IPS DF 6.9 (cell line): ENCODE measurements at regions not wholly inside any gene's neighbourhood (a gene's known extent, or its start where the extent isn't known, plus 50 kb on each side); places are given as distances from the start of the nearest gene placed in this dataset.

Source experiments
- DNase-seq: peaks from one replicate; pipeline ENCODE4 v3.0.0-alpha.2; 2013; ENCODE audit warnings: low read depth, low spot score
- H3K27ac ChIP-seq: one replicate; pipeline ENCODE4 v1.5.1; 2013; ENCODE audit warnings: low read length, control low read depth
- H3K27me3 ChIP-seq: 2 replicates; pipeline ENCODE4 v1.6.1; 2013; ENCODE audit warnings: mild to moderate bottlenecking, low read length; ENCODE audit not compliant: control insufficient read depth, insufficient read depth
- H3K36me3 ChIP-seq: 2 replicates; pipeline ENCODE4 v1.6.1; 2013; ENCODE audit warnings: low read length; ENCODE audit not compliant: control insufficient read depth, insufficient read depth
- H3K4me1 ChIP-seq: 2 replicates; pipeline ENCODE4 v1.6.1; 2013; ENCODE audit warnings: low read length; ENCODE audit not compliant: control insufficient read depth, insufficient read depth
- H3K4me3 ChIP-seq: 2 replicates; pipeline ENCODE4 v1.5.1; 2013; ENCODE audit warnings: mild to moderate bottlenecking, low read length
- H3K9me3 ChIP-seq: 2 replicates; pipeline ENCODE4 v1.6.1; 2013; ENCODE audit warnings: low read length, inconsistent platforms; ENCODE audit not compliant: control insufficient read depth, insufficient read depth
- WGBS: extraction: QIAGEN DNeasy Blood & Tissue Kit; methylation state at CpG from one replicate; pipeline ENCODE4 v1.1.7; 2013; ENCODE audit warnings: mixed read lengths, missing lambda C conversion rate; ENCODE audit not compliant: insufficient read length, insufficient coverage; 5-methylcytosine and 5-hydroxymethylcytosine counted together

GRCh38 chr5:107099506-107099905 is 571.2 kb downstream of the EFNA5 start:
- H3K36me3 ChIP-seq: no peaks in the 10 kb centered on the region
- DNase-seq: no peak
- H3K27ac ChIP-seq: no peak overlapping the region
- H3K9me3 ChIP-seq: no peaks in the 10 kb centered on the region
- H3K27me3 ChIP-seq: no peaks in the 10 kb centered on the region
- H3K4me1 ChIP-seq: peaks cover under 1% of the 10 kb centered on the region; the same call in 1 of the 2 replicates
- no peak overlapping the region for H3K4me3 ChIP-seq
- no CpG with 5 or more reads among the region's 4 CpGs for WGBS

- Histone ChIP-seq H3K27ac (no peak overlapping the region), H3K27me3 (no peaks in the 10 kb centered on the region), H3K9me3 (no peaks in the 10 kb centered on the region), H3K4me1 (no peaks in the 10 kb centered on the region), H3K4me3 (no peak overlapping the region), H3K36me3 (no peaks in the 10 kb centered on the region)
- DNase-seq: no peak
Observed at GRCh38 chr5:107092695-107093094, 578.0 kb downstream of the EFNA5 start.

GRCh38 chr5:107090506-107090905 is 580.2 kb downstream of the EFNA5 start:
- no peak for DNase-seq

GRCh38 chr5:107088907-107089306 is 581.8 kb downstream of the EFNA5 start:
- WGBS: no CpG with 5 or more reads among the region's 1 CpG
- H3K4me1 ChIP-seq: no peaks in the 10 kb centered on the region
- DNase-seq: no peak
- H3K27me3 ChIP-seq: no peaks in the 10 kb centered on the region
- no peak overlapping the region for H3K4me3 ChIP-seq
- H3K9me3 ChIP-seq: no peaks in the 10 kb centered on the region
- H3K27ac ChIP-seq: no peak overlapping the region
- H3K36me3 ChIP-seq: no peaks in the 10 kb centered on the region

More at GRCh38 chr5:107090506-107090905, 580.2 kb downstream of the EFNA5 start:
- H3K36me3 ChIP-seq: no peaks in the 10 kb centered on the region
- no peak overlapping the region for H3K4me3 ChIP-seq
- H3K27me3 ChIP-seq: no peaks in the 10 kb centered on the region
- H3K9me3 ChIP-seq: no peaks in the 10 kb centered on the region
- no peaks in the 10 kb centered on the region for H3K4me1 ChIP-seq
- no peak overlapping the region for H3K27ac ChIP-seq

GRCh38 chr5:107085572-107085971 is 585.2 kb downstream of the EFNA5 start:
- no CpG with 5 or more reads among the region's 1 CpG for WGBS
- H3K9me3 ChIP-seq: no peaks in the 10 kb centered on the region
- DNase-seq: no peak
- H3K36me3 ChIP-seq: no peaks in the 10 kb centered on the region
- no peak overlapping the region for H3K4me3 ChIP-seq
- no peaks in the 10 kb centered on the region for H3K27me3 ChIP-seq
- H3K27ac ChIP-seq: no peak overlapping the region
- no peaks in the 10 kb centered on the region for H3K4me1 ChIP-seq

GRCh38 chr5:107074996-107075395 is 595.7 kb downstream of the EFNA5 start:
- Histone ChIP-seq H3K9me3 (no peaks in the 10 kb centered on the region; the same call in 1 of the 2 replicates), H3K36me3 (no peaks in the 10 kb centered on the region), H3K27me3 (no peaks in the 10 kb centered on the region), H3K27ac (no peak overlapping the region), H3K4me3 (no peak overlapping the region), H3K4me1 (no peaks in the 10 kb centered on the region)
- no CpG with 5 or more reads among the region's 1 CpG for WGBS
- DNase-seq: no peak

- Histone ChIP-seq H3K27me3 (no peaks in the 10 kb centered on the region), H3K36me3 (no peaks in the 10 kb centered on the region), H3K27ac (no peak overlapping the region), H3K4me1 (no peaks in the 10 kb centered on the region), H3K4me3 (no peak overlapping the region), H3K9me3 (no peaks in the 10 kb centered on the region; the same call in 1 of the 2 replicates)
- DNase-seq: no peak
- no CpG with 5 or more reads among the region's 1 CpG for WGBS
Observed at GRCh38 chr5:107072967-107073366, 597.8 kb downstream of the EFNA5 start.

- Histone ChIP-seq H3K9me3 (no peaks in the 10 kb centered on the region; the same call in 1 of the 2 replicates), H3K4me1 (no peaks in the 10 kb centered on the region), H3K27me3 (no peaks in the 10 kb centered on the region), H3K27ac (no peak overlapping the region), H3K4me3 (no peak overlapping the region), H3K36me3 (no peaks in the 10 kb centered on the region)
- no peak for DNase-seq
Observed at GRCh38 chr5:107072440-107072839, 598.3 kb downstream of the EFNA5 start.

- H3K36me3 ChIP-seq: no peaks in the 10 kb centered on the region
Observed at GRCh38 chr5:107068782-107069181, 602.0 kb downstream of the EFNA5 start.

GRCh38 chr5:107067395-107067794 is 603.3 kb downstream of the EFNA5 start:
- WGBS: no CpG with 5 or more reads among the region's 4 CpGs
- H3K4me1 ChIP-seq: no peaks in the 10 kb centered on the region
- H3K4me3 ChIP-seq: no peak overlapping the region
- H3K36me3 ChIP-seq: no peaks in the 10 kb centered on the region
- DNase-seq: peak; percentile 4
- no peaks in the 10 kb centered on the region for H3K27me3 ChIP-seq
- no peak overlapping the region for H3K27ac ChIP-seq
- no peaks in the 10 kb centered on the region; the same call in 1 of the 2 replicates for H3K9me3 ChIP-seq

More at GRCh38 chr5:107068782-107069181, 602.0 kb downstream of the EFNA5 start:
- no peak overlapping the region for H3K4me3 ChIP-seq
- H3K4me1 ChIP-seq: no peaks in the 10 kb centered on the region
- no peaks in the 10 kb centered on the region for H3K27me3 ChIP-seq
- no peak for DNase-seq
- no CpG with 5 or more reads among the region's 1 CpG for WGBS
- H3K27ac ChIP-seq: no peak overlapping the region
- no peaks in the 10 kb centered on the region; the same call in 1 of the 2 replicates for H3K9me3 ChIP-seq

- Histone ChIP-seq H3K27me3 (no peaks in the 10 kb centered on the region), H3K27ac (no peak overlapping the region), H3K36me3 (no peaks in the 10 kb centered on the region), H3K4me3 (no peak overlapping the region), H3K4me1 (no peaks in the 10 kb centered on the region), H3K9me3 (no peaks in the 10 kb centered on the region)
- DNase-seq: no peak
Observed at GRCh38 chr5:107063511-107063910, 607.2 kb downstream of the EFNA5 start.
